Glutamatergic neuron (in vitro differentiated cells): ENCODE measurements at regions not wholly inside any gene's neighbourhood (a gene's known extent, or its start where the extent isn't known, plus 50 kb on each side); places are given as distances from the start of the nearest gene placed in this dataset.

ENCODE experiments used
- DNase-seq: peaks from one replicate; pipeline ENCODE4 v3.0.0; 2022
- H3K27ac Mint-ChIP-seq: one replicate; pipeline ENCODE4 v1.8.0; 2020; ENCODE audit warnings: mild to moderate bottlenecking, mixed read lengths, inconsistent platforms; ENCODE audit not compliant: unreplicated experiment
- H3K27me3 Mint-ChIP-seq: one replicate; pipeline ENCODE4 v1.8.0; 2020; ENCODE audit warnings: mild to moderate bottlenecking, moderate library complexity, mixed read lengths, inconsistent platforms; ENCODE audit not compliant: unreplicated experiment
- H3K36me3 Mint-ChIP-seq: one replicate; pipeline ENCODE4 v1.8.0; 2020; ENCODE audit warnings: mild to moderate bottlenecking, mixed read lengths, inconsistent platforms; ENCODE audit not compliant: unreplicated experiment
- H3K4me1 Mint-ChIP-seq: one replicate; pipeline ENCODE4 v1.8.0; 2020; ENCODE audit warnings: mild to moderate bottlenecking, low read depth, mixed read lengths, inconsistent platforms; ENCODE audit not compliant: unreplicated experiment
- H3K4me3 Mint-ChIP-seq: one replicate; pipeline ENCODE4 v1.8.0; 2020; ENCODE audit warnings: mild to moderate bottlenecking, mixed read lengths, inconsistent platforms; ENCODE audit not compliant: unreplicated experiment
- H3K9me3 Mint-ChIP-seq: one replicate; pipeline ENCODE4 v1.8.0; 2020; ENCODE audit warnings: mild to moderate bottlenecking, moderate library complexity, mixed read lengths, inconsistent platforms; ENCODE audit not compliant: unreplicated experiment
- CTCF ChIP-seq: fragments of 200-600 bp; sonication (generic); IDR thresholded peaks from one replicate; pipeline ENCODE4 v1.5.0; 2021; ENCODE audit not compliant: partially characterized antibody, unreplicated experiment

GRCh38 chr14:71621276-71621675 is 311.0 kb upstream of the RGS6 start:
- Mint-ChIP-seq H3K27me3 (peaks cover 1% of the 10 kb centered on the region), H3K9me3 (no peaks in the 10 kb centered on the region), H3K36me3 (no peaks in the 10 kb centered on the region), H3K4me1 (no peaks in the 10 kb centered on the region), H3K27ac (no peak overlapping the region), H3K4me3 (no peak overlapping the region)
- no peak for TF ChIP-seq CTCF
- DNase-seq: no peak

GRCh38 chr14:71621980-71622605 is 310.1 kb upstream of the RGS6 start:
- Mint-ChIP-seq H3K36me3 (no peaks in the 10 kb centered on the region), H3K27me3 (peaks cover 1% of the 10 kb centered on the region), H3K4me3 (no peak overlapping the region), H3K4me1 (no peaks in the 10 kb centered on the region), H3K9me3 (no peaks in the 10 kb centered on the region), H3K27ac (no peak overlapping the region)
- no peak for DNase-seq
- no peak for TF ChIP-seq CTCF

GRCh38 chr14:71623939-71624338 is 308.3 kb upstream of the RGS6 start:
- H3K36me3 Mint-ChIP-seq: no peaks in the 10 kb centered on the region
- DNase-seq: no peak
- H3K27ac Mint-ChIP-seq: peak overlapping the region; percentile 24
- no peak overlapping the region for H3K4me3 Mint-ChIP-seq
- no peaks in the 10 kb centered on the region for H3K9me3 Mint-ChIP-seq
- no peak for TF ChIP-seq CTCF
- no peaks in the 10 kb centered on the region for H3K4me1 Mint-ChIP-seq
- peaks cover 1% of the 10 kb centered on the region for H3K27me3 Mint-ChIP-seq

GRCh38 chr14:71625175-71625574 is 307.1 kb upstream of the RGS6 start:
- DNase-seq: no peak
- H3K9me3 Mint-ChIP-seq: no peaks in the 10 kb centered on the region
- no peak overlapping the region for H3K4me3 Mint-ChIP-seq
- H3K4me1 Mint-ChIP-seq: no peaks in the 10 kb centered on the region
- H3K27me3 Mint-ChIP-seq: peaks cover 1% of the 10 kb centered on the region
- no peak for TF ChIP-seq CTCF
- no peaks in the 10 kb centered on the region for H3K36me3 Mint-ChIP-seq
- no peak overlapping the region for H3K27ac Mint-ChIP-seq

- TF ChIP-seq CTCF: no peak
- Mint-ChIP-seq H3K4me1 (no peaks in the 10 kb centered on the region), H3K9me3 (no peaks in the 10 kb centered on the region), H3K27ac (no peak overlapping the region), H3K36me3 (no peaks in the 10 kb centered on the region), H3K27me3 (no peaks in the 10 kb centered on the region), H3K4me3 (no peak overlapping the region)
- DNase-seq: no peak
Observed at GRCh38 chr14:71625891-71626701, 306.1 kb upstream of the RGS6 start.
